ENCODE measurements at regions not wholly inside any gene's neighbourhood (a gene's known extent, or its start where the extent isn't known, plus 50 kb on each side); places are given as distances from the start of the nearest gene placed in this dataset.

- no peaks in the 10 kb centered on the region for H4K20me1 ChIP-seq (replicated peaks; ENCODE audit: control insufficient read depth, extremely low read depth, insufficient read depth, low read length)
- H3K9ac ChIP-seq (replicated peaks; ENCODE audit: extremely low read depth, insufficient read depth, low read length) = no peak overlapping the region
- H3K9me1 ChIP-seq (replicated peaks; ENCODE audit: control insufficient read depth, extremely low read depth, insufficient read depth, low read length) = no peaks in the 10 kb centered on the region
- dilution Hi-C loops (cut with MboI; ENCODE audit: extremely low pct_ligation_motif_present, low sequenced_read_pairs) (no loop called here), intact Hi-C loops (cut with micrococcal nuclease) (no loop called here)
- H3K36me3 ChIP-seq (ENCODE audit: control insufficient read depth in 2 of 2, extremely low read depth in 1 of 2, insufficient read depth in 2 of 2, low read length in 2 of 2) = no peaks in the 10 kb centered on the region
- no peak overlapping the region for H3K27ac ChIP-seq (ENCODE audit: insufficient read depth, low read depth, low read length)
- BruUV-seq (replicated peaks) = no TSS peak
- H3K79me2 ChIP-seq (ENCODE audit: control insufficient read depth, insufficient read depth, low read length) = no peaks in the 10 kb centered on the region
- no peak for TF ChIP-seq POLR2A (IDR thresholded peaks at IDR 0.05; ENCODE audit: low read depth, low read length)
- no peaks in the 10 kb centered on the region for H3K4me1 ChIP-seq (ENCODE audit: control insufficient read depth, extremely low read depth, insufficient read depth, low read length)
- no peak overlapping the region for H3K4me3 ChIP-seq (replicated peaks in 1 of 3; ENCODE audit: insufficient read depth in 1 of 3, low read depth in 1 of 3, low read length in 3 of 3)
- H3K27me3 ChIP-seq (ENCODE audit: control insufficient read depth in 2 of 2, insufficient read depth in 2 of 2, low read length in 2 of 2) = no peaks in the 10 kb centered on the region
- no peaks in the 10 kb centered on the region for H3K9me3 ChIP-seq (replicated peaks; ENCODE audit: control insufficient read depth, insufficient read depth, low read length)
- ChIA-PET POLR2A (no interaction called here), CTCF (no interaction called here)
- DNase-seq (ENCODE audit: low read depth, low spot score) (no peak), FAIRE-seq (no peak)
- no peak overlapping the region for H2AFZ ChIP-seq (ENCODE audit: low read depth, low read length)
- H3K4me2 ChIP-seq (ENCODE audit: insufficient read depth, low read length) = no peak overlapping the region
Observed at GRCh38 chr12:97386133-97386581, 76.4 kb upstream of the RMST start.

- DNase-seq (ENCODE audit: low read depth, low spot score) = no peak
- Histone ChIP-seq H3K27me3 (ENCODE audit: control insufficient read depth in 2 of 2, insufficient read depth in 2 of 2, low read length in 2 of 2) (no peaks in the 10 kb centered on the region), H4K20me1 (replicated peaks; ENCODE audit: control insufficient read depth, extremely low read depth, insufficient read depth, low read length) (no peaks in the 10 kb centered on the region), H3K79me2 (ENCODE audit: control insufficient read depth, insufficient read depth, low read length) (no peaks in the 10 kb centered on the region), H3K4me2 (ENCODE audit: insufficient read depth, low read length) (no peak overlapping the region), H3K27ac (ENCODE audit: insufficient read depth, low read depth, low read length) (no peak overlapping the region), H3K4me1 (ENCODE audit: control insufficient read depth, extremely low read depth, insufficient read depth, low read length) (no peaks in the 10 kb centered on the region), H3K9me3 (replicated peaks; ENCODE audit: control insufficient read depth, insufficient read depth, low read length) (no peaks in the 10 kb centered on the region), H3K36me3 (ENCODE audit: control insufficient read depth in 2 of 2, extremely low read depth in 1 of 2, insufficient read depth in 2 of 2, low read length in 2 of 2) (no peaks in the 10 kb centered on the region), H2AFZ (ENCODE audit: low read depth, low read length) (no peak overlapping the region), H3K9me1 (replicated peaks; ENCODE audit: control insufficient read depth, extremely low read depth, insufficient read depth, low read length) (no peaks in the 10 kb centered on the region), H3K4me3 (replicated peaks in 1 of 3; ENCODE audit: insufficient read depth in 1 of 3, low read depth in 1 of 3, low read length in 3 of 3) (no peak overlapping the region), H3K9ac (replicated peaks; ENCODE audit: extremely low read depth, insufficient read depth, low read length) (no peak overlapping the region)
- BruUV-seq (replicated peaks) = no TSS peak
- TF ChIP-seq FOS (IDR thresholded peaks at IDR 0.05; ENCODE audit: borderline replicate concordance, insufficient read depth, low read length) (no peak), GATA2 (IDR thresholded peaks at IDR 0.05; ENCODE audit: insufficient read depth, insufficient read length, low read depth, low read length) (no peak), POLR2A (IDR thresholded peaks at IDR 0.05; ENCODE audit: low read depth, low read length) (no peak), MYC (IDR thresholded peaks at IDR 0.05; ENCODE audit: low read depth, low read length) (no peak), POLR2AphosphoS5 (IDR thresholded peaks at IDR 0.05; ENCODE audit: insufficient read depth, low read depth, low read length) (no peak), EZH2 (IDR thresholded peaks at IDR 0.05; ENCODE audit: borderline replicate concordance, low read depth, low read length, severe bottlenecking) (no peak)
- TF ChIP-seq, protein P1, sequence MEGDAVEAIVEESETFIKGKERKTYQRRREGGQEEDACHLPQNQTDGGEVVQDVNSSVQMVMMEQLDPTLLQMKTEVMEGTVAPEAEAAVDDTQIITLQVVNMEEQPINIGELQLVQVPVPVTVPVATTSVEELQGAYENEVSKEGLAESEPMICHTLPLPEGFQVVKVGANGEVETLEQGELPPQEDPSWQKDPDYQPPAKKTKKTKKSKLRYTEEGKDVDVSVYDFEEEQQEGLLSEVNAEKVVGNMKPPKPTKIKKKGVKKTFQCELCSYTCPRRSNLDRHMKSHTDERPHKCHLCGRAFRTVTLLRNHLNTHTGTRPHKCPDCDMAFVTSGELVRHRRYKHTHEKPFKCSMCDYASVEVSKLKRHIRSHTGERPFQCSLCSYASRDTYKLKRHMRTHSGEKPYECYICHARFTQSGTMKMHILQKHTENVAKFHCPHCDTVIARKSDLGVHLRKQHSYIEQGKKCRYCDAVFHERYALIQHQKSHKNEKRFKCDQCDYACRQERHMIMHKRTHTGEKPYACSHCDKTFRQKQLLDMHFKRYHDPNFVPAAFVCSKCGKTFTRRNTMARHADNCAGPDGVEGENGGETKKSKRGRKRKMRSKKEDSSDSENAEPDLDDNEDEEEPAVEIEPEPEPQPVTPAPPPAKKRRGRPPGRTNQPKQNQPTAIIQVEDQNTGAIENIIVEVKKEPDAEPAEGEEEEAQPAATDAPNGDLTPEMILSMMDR (IDR thresholded peaks at IDR 0.05; ENCODE audit: extremely low read depth in 1 of 2, insufficient read depth in 1 of 2, low read depth in 1 of 2, low read length in 2 of 2) = no peak
- TF ChIP-seq, protein P2, sequence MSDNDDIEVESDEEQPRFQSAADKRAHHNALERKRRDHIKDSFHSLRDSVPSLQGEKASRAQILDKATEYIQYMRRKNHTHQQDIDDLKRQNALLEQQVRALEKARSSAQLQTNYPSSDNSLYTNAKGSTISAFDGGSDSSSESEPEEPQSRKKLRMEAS (IDR thresholded peaks at IDR 0.05; ENCODE audit: insufficient read depth, insufficient read length) = no peak
- dilution Hi-C loops (cut with MboI; ENCODE audit: extremely low pct_ligation_motif_present, low sequenced_read_pairs) = no loop called here
- POLR2A ChIA-PET = no interaction called here
- CTCF ChIA-PET = no interaction called here
- FAIRE-seq = no peak
- intact Hi-C loops (cut with micrococcal nuclease) = no loop called here
Observed at GRCh38 chr12:97387844-97388243, 74.8 kb upstream of the RMST start.
